ENCODE measurements at regions not wholly inside any gene's neighbourhood (a gene's known extent, or its start where the extent isn't known, plus 50 kb on each side); places are given as distances from the start of the nearest gene placed in this dataset.

- DNase-seq = no peak
Measured at GRCh38 chr7:68420342-68421192, 1177.7 kb upstream of the AUTS2 start.

GRCh38 chr7:68421712-68422111, 1176.6 kb upstream of the AUTS2 start:
- no peak for DNase-seq

GRCh38 chr7:68422281-68422680, 1176.0 kb upstream of the AUTS2 start:
- DNase-seq = no peak

- no peak for DNase-seq
Measured at GRCh38 chr7:68423356-68423755, 1174.9 kb upstream of the AUTS2 start.

- no peak for DNase-seq
Measured at GRCh38 chr7:68424658-68425297, 1173.5 kb upstream of the AUTS2 start.

- no peak for DNase-seq
Measured at GRCh38 chr7:68425377-68425776, 1172.9 kb upstream of the AUTS2 start.

- DNase-seq = no peak
Measured at GRCh38 chr7:68429411-68430117, 1168.7 kb upstream of the AUTS2 start.

- no peak for DNase-seq
Measured at GRCh38 chr7:68432585-68432984, 1165.7 kb upstream of the AUTS2 start.

GRCh38 chr7:68433462-68434070, 1164.7 kb upstream of the AUTS2 start:
- no peak for DNase-seq

- no peak for DNase-seq
Measured at GRCh38 chr7:68434857-68435256, 1163.4 kb upstream of the AUTS2 start.

- DNase-seq = no peak
Measured at GRCh38 chr7:68438016-68438415, 1160.3 kb upstream of the AUTS2 start.

GRCh38 chr7:68438811-68439210, 1159.5 kb upstream of the AUTS2 start:
- no peak for DNase-seq

GRCh38 chr7:68439897-68440296, 1158.4 kb upstream of the AUTS2 start:
- no peak for DNase-seq

GRCh38 chr7:68440866-68441265, 1157.4 kb upstream of the AUTS2 start:
- DNase-seq = no peak

GRCh38 chr7:68441645-68442044, 1156.6 kb upstream of the AUTS2 start:
- no peak for DNase-seq

GRCh38 chr7:68442931-68443631, 1155.2 kb upstream of the AUTS2 start:
- no peak for DNase-seq

GRCh38 chr7:68444042-68444441, 1154.2 kb upstream of the AUTS2 start:
- DNase-seq = no peak

GRCh38 chr7:68444956-68445355, 1153.3 kb upstream of the AUTS2 start:
- DNase-seq = no peak

GRCh38 chr7:68446183-68446582, 1152.1 kb upstream of the AUTS2 start:
- no peak for DNase-seq

GRCh38 chr7:68449099-68449498, 1149.2 kb upstream of the AUTS2 start:
- DNase-seq = no peak

- DNase-seq = no peak
Measured at GRCh38 chr7:68449816-68450215, 1148.5 kb upstream of the AUTS2 start.

GRCh38 chr7:68454931-68455330, 1143.3 kb upstream of the AUTS2 start:
- no peak for DNase-seq

- no peak for DNase-seq
Measured at GRCh38 chr7:68456469-68456868, 1141.8 kb upstream of the AUTS2 start.
